ENCODE measurements at regions not wholly inside any gene's neighbourhood (a gene's known extent, or its start where the extent isn't known, plus 50 kb on each side); places are given as distances from the start of the nearest gene placed in this dataset.

DNA sequence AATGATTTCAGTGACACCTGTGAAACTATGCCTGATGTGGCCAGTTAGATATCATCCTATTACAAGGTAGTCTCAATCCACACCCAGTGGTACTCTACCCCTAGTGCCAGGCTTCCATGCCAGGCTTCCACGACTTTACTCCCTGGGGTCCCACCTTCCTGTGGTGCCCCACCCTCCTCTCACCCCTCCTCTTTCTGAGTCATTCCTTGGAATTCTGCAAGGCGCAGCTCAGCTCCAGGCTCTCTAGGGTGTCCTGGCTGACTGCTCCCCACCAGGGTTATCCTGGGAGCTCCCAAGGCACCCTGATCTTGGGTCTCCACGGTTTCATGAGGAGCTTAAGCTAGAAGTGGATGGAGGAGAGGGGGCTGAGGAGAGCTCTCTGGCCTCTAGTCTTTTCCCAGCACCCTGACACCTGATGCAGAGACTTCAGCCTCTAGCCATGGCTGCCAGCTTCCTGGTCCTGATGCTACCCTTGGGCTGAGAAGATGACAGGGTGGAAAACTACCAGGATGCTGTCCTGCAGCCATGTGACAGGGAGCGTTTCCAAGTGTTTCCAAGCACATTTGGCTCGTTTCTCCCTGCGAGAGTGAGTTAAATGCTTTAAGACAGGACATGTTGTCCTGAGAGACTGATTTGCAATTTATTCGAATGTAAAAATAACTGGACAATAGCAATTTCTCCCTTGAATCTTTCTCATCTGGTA, 1461.2 kb downstream of the TBC1D22A start:
- TF ChIP-seq, protein P1, sequence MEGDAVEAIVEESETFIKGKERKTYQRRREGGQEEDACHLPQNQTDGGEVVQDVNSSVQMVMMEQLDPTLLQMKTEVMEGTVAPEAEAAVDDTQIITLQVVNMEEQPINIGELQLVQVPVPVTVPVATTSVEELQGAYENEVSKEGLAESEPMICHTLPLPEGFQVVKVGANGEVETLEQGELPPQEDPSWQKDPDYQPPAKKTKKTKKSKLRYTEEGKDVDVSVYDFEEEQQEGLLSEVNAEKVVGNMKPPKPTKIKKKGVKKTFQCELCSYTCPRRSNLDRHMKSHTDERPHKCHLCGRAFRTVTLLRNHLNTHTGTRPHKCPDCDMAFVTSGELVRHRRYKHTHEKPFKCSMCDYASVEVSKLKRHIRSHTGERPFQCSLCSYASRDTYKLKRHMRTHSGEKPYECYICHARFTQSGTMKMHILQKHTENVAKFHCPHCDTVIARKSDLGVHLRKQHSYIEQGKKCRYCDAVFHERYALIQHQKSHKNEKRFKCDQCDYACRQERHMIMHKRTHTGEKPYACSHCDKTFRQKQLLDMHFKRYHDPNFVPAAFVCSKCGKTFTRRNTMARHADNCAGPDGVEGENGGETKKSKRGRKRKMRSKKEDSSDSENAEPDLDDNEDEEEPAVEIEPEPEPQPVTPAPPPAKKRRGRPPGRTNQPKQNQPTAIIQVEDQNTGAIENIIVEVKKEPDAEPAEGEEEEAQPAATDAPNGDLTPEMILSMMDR (IDR thresholded peaks at IDR 0.05), result no peak
- TF ChIP-seq POLR2A (IDR thresholded peaks at IDR 0.05), result no peak

Measured in heart left ventricle (tissue), 13 donors.